NCI-H345 treated with DMSO at 0.1 percent for 48 hours (cell line): ENCODE measurements at regions not wholly inside any gene's neighbourhood (a gene's known extent, or its start where the extent isn't known, plus 50 kb on each side); places are given as distances from the start of the nearest gene placed in this dataset.
A peak's percentile ranks its signal among the peaks of the same experiment; 100 is the strongest.

ENCODE experiments used
- DNase-seq: peaks from one replicate; lab custom pipeline; 2025; ENCODE audit not compliant: unreplicated experiment; lab: John Stamatoyannopoulos, UW

DNA sequence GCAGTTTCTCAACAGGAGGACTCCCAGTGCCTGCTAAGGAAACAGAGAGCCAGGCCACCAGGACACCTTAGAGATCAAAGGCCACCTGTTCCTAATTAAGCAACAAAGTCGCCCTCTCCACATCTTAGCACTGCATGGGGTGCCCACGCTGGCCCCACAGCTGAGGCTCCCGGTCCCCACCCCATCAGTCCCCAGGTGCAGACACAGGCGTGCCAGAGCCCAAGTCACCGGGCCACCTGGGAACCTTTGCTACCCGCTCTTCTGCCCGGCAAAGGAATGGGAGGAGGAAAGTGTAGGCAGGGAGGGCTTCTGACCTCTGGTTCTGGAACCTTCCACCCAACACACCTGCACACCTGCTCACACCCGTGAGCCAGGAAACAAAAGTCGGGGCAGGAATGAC is 85.5 kb upstream of the PRR5 start:
- DNase-seq, result no peak

DNA sequence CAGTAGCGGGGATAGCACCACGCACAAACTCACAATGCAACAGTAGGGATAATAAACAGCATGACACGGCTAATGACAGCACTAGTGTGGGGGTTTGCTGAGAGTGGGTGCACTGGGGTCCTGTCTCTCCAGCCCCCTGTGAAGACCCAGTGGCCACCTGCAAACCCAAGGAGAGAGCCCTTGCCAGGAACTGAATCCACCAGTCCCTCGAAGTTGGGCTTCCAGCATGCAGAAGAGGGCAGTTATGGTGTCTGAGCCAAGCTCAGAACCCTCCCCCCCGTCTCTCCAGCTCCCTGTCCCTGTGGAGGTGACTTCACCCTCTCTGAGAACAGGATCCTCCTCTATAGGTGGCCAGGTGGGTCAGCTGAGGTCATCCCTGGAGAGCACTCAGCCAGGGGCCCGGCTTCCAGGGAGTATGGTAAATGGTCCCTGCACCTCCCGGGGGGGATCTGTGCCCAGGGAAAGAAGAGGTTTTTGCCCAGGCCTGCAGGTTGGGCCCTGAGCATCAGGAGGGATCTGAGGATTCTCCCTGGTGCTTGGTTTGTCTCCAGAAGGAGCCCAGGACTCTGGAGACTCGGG is 86.3 kb upstream of the PRR5 start:
- no peak for DNase-seq

DNA sequence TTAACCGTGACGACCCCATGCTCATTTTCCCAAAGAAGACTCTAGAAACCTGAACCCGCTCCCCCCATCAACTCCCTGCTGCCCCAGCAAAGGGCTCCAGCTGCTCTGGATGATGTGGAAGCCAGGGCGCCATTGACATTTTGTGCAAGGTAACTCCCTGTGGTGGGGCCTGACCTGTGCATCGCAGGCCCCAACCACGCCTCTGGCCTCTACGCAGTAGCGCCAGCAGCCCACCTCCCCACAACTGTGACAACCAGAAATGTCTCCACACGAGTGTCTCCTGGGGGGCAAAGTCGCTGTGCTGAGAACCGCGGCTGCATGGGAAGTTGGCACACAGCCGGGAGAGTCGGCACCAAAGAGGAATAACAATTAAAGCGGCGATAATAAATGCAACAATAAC is 86.9 kb upstream of the PRR5 start:
- DNase-seq, result no peak

DNA sequence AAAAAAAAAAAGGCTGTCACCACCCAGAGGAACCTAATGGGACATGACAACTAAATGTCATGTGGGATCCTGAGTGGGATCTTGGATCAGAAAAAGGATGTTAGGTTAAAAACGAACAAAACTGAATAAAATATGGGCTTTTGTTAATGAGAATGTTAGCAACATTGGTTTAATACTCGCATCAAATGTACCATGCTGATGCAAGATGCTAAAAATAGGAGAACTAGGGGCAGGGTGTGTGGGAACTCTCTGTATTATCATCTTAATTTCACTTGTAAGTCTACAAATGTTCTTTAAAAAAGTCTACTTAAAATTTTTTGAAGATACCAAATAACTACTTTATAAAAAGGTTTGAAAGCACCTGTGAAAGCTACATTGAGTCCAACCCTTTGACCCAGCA is 88.8 kb upstream of the PRR5 start:
- DNase-seq, result no peak

DNA sequence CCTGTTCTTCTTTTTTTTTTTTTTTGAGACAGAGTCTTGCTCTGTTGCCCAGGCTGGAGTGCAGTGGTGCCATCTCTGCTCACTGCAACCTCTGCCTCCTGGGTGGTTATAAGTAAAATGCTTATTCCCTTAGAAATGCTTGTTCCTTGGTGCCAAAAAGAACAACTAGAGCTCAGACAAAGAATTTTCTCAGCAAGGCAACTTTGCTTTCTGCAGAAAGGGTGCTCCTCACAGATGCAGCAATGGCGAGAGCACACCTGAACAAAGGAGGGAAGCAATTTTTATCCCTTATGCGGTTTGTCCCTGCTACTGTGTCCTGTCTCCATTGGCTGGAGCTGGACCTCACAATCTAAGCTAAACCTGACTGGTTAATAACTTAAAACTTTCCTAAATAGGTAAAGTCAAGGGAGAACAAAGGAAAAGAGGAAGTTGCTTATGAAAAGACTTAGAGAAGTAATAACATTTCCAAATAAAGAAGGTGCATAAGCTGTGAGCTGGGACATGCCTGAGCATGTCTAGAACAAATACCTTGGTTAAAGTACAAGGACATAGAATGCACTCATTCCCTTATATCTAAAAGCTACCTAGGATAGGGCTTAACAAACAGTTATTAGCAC is 90.0 kb upstream of the PRR5 start:
- no peak for DNase-seq

DNA sequence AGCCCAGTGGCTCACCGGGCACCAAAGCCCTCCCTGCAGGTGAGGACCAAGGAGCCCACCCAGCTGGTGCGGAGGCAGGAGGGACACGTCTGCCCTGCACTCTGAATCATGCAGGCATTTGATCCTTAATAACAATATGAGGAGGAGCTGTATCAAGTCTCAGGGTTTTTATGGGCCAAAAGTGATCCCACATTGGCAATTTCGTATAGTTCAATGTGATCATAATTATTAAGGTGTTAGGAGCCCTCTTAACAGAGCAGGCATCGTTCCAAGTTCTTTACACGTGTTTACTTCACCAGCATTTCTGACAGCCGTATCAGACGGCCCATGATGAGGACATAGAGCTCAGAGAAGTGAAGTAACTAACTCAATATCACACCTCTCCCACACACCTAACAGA is 91.9 kb upstream of the PRR5 start:
- no peak for DNase-seq

DNA sequence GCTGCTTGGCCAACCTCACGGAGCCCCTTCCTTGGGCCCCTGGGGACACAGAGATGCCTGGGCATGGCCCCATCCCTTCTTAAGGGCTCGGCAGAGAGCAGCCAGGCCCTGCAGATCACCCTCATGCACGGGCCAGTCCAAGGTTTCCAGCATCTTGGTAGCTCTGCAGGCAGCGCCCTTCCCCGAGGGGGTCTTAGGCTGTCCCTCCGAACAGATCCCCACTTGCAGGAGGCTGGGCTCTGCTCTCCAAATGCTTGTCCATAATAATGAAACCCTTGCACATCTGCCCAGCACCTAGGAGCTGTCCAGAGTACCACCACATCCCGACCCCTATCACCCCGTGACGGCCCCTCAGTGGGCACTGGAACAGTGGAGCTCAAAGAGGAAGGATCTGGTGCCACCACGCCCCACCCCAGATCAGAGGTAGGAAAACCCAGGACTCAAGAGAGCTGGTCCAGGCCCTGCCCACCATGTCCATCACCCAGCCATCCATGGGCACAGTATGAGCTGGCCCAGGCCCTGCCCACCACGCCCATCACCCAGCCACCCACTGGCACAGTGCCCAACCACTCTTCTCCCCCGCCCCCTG is 92.5 kb upstream of the PRR5 start:
- DNase-seq, result no peak

DNA sequence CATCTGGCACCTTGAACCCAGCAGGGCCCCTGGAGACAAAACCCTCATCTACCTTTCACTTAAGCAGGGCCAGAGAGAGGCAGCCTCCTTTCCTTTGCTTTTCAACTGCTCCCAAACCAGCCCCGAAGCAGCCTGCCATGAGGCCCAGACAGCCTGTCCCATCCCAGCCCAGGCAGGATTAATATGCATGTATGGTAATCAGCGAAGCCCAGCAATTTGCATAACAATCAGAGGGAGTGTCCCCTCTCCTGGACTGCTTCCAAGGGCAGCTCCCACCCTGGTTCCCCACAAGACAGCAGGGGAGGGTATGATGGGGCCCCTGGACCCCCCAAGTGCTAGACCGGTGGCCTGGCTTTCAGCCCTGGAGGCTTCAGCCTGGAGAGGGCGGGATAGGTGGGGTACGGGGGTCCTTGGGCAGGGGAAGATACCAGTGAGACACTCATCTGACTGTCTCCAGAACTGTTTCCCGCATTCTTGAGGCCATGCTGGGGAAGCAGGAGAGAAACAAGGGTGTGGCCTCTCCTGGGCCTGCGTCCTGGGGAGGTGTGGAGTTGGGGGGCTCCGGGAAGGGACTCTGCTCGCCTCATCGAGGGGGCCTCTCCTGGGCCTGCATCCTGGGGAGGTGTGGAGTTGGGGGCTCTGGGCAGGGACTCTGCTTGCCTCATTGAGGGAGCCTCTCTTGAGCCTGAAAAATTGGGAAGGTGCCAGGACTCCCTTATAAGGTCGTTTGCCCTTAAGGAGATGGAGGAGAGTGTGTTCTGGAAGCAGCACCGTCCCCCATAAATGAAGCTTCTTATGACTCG is 93.2 kb upstream of the PRR5 start:
- DNase-seq, result no peak

DNA sequence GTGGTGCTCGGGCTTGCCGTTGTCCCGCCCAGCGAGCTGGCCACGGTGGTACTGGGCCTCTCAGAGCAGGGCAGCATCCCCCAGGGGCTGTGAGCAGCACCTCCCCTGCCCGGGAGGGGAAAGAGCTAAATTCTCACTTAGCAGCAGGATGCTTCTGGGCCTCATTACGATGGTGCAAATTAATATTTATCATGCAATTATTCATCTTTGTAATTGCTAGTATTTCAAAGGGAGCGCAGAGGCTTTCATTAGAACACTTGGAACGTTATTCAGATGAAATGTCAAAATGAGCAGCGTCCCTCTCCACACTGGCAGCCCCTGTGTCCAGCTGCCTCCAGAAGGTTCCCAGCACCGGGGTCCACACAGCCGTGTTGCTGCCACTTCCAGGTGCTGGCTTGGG is 95.9 kb upstream of the PRR5 start:
- no peak for DNase-seq

DNA sequence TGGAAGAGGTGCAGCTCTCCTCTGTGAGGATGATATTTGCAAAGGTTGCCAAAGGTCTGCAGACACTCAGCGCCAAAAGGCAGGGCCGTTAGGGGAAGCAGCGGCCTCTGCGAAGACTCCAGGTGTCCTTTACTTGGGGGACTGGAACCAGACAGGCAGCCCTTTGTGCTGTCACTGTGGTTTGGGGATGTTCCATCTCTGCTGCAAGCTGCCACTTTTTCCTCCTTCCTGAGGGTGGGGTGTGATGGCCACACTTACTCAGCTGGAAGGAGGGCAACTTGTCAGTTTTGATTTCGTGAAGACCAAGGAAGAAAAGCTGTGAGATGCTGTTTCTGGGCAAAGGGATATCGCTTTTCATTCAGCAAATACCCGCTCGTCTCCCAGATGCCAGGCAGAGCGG is 96.5 kb upstream of the PRR5 start:
- no peak for DNase-seq

DNA sequence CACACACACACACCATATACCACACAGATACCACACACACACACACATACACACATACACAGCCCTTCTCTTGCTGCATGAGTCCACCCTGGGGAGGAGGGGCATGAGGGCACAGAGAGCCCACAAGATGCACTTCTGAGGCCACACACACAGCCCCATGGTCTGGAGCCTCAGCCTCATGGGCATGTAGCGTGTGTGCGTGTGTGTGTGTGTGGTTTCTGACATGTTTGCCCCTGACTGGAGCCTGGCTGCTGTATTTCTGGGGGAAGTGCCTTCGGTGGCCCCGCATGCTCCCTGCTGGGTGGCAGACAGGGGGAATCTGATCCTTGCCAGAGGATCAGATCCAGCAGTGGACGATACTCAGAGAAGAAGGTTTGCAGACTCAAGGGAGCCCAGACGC is 97.0 kb upstream of the PRR5 start:
- no peak for DNase-seq

DNA sequence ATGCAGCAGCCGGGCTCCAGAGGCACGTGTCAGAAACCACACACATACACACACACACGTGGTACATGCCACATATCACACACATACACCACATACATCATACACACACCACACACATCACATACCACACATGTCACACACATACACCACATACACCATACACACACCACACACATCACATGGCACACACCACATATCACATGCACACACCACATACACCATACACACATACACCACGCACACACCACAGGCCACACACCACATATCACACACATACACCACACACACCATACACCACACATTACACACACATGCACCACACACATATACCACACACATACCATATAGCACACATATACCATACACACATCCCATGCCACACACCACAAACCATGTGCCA is 97.5 kb upstream of the PRR5 start:
- DNase-seq, result no peak

DNA sequence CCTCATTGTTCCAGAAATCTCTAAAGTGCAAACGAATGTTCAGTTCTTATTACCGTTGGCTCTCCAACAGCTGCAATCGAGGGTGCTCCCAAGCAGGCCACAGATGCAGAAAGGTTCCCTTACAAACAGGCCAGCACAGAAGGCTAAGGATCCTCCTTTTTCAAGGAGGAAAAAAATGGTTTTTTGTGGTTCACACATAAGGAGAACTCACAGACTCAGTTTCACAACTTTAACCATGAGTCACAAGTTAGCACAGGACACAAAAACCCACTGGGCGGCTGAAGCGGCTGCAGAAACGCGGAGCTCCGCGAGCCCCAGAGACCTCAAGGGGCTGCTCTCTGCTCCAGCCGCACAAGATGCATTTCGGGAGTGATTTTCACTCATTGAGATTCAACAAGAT is 98.2 kb upstream of the PRR5 start:
- no peak for DNase-seq

DNA sequence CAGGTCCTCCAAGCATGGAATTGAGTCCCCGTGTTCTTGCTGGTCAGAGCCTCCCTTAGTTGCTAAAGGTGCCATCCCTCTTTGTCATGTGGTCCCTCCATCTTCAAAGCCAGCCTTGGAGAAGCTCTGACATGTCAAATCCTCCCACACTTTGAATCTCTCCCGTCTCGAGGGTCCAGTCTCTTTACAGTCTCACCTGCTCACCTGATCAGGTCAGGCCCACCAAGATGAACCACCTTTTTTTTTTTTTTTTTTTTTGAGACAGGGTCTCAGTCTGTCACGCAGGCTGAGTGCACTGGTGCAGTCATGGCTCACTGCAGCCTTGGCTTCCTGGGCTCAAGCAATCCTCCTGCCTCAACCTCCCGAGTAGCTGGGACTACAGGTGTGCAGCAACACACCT is 100.3 kb upstream of the PRR5 start:
- no peak for DNase-seq

DNA sequence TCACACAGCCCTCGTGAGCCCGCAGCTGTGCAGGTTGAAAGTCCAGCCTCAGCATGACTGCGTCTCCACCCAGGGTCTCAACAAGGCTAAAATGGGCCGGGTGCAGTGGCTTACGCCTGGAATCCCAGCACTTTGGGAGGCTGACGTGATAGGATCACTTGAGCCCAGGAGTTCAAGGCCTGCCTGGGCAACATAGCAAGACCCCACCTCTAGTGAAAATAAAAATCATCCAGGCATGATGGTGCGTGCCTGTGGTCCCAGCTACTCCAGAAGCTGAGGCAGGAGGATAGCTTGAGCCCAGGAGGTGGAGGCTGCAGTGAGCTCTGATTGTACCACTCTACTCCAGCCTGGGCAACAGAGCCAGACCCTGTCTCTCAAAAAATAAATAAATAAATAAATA is 100.8 kb upstream of the PRR5 start:
- DNase-seq, result no peak

DNA sequence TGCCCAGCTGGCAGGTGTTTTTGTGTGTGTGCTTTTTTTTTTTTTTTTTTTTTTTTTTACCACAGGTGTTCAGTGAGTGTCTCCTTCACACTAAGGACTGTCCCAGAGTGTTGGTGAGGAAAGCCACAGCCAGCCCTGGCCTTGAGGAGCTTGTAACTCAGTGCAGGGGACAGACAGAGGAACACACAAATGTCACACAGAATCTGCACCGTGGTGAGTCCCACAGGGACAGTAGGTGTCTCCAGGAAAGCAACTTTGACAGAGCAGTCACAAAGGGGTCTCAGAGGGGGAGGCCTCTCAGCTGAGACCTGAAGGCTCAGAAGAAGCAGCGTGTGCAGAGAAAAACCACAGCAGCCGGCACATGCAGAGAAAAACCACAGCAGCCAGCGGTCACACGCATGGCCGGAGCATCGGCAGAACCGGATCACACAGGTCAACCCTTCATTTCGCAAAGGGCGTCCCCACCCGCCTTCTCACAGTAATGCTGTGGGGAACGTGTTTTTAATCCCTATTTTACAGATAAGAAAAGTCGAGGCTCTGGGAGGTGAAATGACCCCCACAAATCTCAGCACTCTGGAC is 101.7 kb upstream of the PRR5 start:
- DNase-seq, result no peak

DNA sequence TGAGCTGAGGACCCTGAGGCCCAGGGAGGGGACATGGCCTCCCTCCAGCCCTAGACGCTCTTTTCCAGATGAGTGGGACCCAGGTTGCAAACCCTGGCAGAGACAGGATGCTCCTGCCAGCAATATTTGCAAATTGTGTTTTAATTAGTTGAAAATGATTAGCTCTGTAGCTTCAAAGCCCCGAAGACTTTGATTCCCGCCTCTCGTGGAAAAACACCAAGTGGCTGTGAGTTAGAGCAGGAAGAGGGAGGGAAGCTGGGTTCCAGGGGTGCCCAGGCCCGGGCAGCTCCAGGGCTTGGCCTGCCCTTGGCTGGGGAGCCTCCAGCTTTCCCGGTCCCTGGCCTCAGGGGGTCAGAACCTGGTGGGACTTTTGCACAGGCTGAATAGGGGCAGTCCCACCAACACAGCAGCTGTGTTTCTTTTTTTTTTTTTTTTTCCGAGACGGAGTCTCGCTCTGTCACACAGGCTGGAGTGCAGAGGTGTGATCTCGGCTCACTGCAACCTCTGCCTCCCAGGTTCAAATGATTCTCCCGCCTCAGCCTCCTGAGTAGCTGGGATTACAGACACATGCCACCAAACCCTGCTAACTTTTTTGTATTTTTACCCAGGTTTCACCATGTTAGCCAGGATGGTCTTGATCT is 101.6 kb upstream of the RTL6 start:
- DNase-seq, result no peak

DNA sequence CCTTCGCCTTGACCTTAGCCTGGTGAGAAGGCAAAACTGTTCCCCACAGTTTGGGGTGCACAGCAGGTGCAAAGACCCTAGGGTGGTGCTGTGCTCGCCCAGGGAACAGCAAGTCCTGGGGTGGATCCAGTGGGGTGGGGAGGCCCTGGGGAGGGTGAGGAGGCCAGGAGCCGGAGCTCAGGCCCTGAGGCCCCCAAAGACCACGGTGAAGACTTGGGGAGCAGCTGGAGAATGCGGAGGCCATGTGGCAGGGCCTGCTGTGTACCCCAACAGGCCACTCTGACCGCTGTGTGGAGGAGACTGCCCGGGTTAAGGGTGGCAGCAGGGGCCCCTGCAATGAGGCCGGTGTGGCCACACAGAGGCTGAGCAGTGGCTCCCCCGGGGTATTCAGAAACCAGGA is 101.1 kb upstream of the RTL6 start:
- no peak for DNase-seq

DNA sequence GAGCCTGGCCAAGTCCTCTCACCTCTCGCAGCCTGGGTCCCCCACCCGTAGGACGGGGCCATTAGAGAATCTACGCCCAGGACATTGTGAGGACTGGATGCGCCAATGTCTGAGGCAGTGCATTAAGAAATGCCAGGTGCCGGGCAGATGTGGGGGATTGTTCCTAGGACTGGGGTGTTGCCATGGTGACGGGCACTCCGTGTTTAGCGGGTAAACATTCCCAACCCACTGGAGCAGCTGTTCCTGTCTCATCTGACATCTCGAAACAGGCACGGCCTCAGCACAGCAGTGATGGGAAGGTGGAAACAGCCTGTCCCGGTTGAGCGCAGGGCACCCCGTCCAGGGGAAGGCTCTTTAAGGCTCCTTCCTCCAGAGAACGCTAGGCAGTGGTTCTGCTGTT is 99.6 kb upstream of the RTL6 start:
- DNase-seq, result peak; percentile 75

DNA sequence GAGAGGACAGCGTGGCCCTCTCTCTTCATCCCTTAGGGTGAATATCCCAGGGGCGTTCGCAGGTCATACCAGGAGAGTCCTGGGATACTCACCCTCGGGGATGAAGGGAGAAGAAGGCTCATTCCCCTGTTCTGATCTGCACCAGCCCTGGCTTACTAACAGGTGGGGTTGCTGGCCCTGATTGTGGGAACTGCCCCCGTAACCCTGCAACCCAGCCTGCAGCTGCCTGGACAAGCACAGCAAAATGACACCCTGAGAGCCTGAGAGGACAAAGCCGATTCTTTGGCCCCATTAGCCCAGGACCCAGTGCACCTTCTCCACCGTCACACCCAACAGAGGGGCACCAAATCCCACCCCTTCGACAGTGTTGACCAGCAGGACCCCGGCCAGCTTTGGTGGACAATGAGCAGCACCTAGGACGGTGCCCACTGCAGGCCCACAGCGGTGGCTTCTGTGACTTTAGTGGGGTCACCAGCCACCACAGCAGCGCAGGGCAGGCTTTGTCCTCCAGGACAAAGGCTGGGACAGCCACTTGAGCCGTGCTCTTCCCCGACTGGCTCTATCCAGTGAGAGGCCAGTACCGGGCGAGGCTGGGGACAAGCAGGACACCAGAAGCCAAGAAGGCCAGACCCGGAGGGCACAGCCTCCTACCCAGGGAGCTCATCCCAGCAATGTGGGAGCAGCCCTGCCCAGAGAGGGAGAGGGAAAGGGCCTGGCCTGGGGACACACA is 98.5 kb upstream of the RTL6 start:
- no peak for DNase-seq

DNA sequence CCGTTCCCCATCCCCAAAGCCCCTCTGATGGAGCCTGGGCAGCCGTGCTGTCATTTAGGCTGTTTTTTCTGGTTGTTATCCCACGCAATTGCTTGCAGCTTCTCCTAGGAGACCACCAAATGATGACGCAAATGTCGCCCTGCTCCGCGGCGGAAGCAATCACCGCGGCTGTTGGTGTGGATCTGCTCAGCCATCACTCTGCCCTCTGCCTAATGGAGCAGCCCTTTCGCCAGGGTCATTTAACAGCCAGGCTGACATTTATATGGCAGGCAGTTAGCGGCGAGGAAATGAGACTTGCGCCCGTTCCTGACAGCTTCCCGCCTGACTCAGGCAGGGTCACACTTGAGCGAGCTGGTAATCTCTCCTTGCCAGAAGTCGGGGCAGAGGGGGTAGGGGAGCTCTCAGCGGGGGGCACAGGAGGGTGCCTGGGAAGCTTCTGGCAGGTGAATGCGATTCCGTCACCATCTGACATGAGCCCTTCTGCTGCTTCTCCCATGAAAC is 97.9 kb upstream of the RTL6 start:
- DNase-seq, result no peak
